ENCODE measurements at regions not wholly inside any gene's neighbourhood (a gene's known extent, or its start where the extent isn't known, plus 50 kb on each side); places are given as distances from the start of the nearest gene placed in this dataset.
"Not testable (repeated sequence)": the region's sequence is repeated elsewhere in the genome, so short reads cannot be mapped to it uniquely, and the experiment has no call there.

DNA sequence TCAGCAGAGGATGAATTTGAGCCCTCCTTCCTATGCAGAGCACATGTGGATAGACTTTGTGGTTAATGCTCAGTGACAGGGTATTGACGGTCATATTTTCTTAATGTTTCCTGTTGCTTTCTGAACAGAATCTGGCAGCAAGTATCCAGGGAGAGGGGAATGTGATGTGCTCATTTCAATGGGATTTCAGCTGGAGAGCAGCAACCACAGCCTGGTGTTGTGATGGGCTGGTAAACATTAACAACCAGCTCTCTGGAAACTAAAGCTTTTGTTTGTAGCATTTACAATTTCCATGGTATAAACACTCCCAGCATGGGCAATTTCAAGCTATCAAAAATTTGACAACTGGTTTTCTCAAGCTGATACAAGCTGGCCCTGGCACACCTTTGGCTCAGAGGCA is 215.9 kb downstream of the SH2D4B start:
- no peak for DNase-seq

DNA sequence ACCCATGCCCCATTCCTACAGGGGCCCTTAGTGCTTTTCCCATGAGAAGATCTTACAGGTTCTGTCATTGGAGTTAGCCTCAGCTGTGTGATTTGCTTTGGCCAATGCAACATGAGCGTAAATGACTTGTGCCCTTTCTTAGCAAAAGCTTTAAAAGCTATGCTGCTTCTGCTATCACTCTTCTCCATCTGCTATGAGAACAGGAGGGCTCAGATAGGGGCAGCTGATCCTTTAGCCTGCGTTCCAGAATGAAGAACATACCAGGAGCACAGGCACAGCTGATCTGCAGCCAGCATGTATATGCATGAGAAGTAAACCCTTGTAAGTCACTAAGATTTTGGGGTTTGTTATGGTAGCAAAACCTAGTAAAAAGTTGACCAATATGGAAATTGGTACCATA is 218.2 kb downstream of the SH2D4B start:
- DNase-seq: no peak

DNA sequence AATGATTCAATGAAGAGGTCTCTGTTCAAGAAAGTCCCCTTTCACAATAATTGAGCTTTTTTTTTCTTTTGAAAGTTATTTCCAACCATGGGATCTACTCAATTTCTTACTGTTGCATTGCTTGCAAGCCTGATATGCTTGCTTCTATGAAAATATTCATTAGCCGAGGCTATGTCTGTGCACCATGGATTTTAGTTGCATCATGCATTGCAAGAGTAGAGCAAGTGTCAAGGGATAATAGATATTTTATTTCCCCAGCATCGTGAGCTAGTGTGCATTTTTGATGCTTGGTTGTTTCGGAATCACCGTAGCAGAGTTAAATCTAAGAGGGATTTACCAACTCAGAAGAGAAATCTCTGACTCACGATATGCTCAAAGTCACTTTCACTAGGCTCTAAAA is 222.0 kb downstream of the SH2D4B start:
- no peak for DNase-seq

DNA sequence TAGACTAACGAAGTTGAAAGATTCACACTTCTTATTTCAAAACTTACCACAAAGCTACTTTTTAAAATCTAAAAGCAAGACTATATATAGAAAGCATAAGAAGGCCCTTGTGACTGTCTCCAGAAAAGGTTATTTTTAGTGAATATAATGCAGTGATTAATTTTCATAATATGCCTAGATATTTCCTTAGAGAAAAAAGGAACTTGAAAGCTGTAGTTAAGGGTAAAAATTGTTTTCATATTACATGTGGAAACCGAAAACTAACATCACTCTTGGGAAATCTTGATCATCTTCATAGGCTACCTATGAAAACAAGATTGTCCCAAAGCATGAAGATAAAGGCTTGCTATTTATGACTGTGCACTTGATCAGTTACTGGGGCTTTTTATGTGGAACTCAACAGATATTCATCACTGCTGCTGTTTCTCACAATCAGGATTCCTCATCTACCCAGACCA is 223.2 kb downstream of the SH2D4B start:
- DNase-seq: no peak

DNA sequence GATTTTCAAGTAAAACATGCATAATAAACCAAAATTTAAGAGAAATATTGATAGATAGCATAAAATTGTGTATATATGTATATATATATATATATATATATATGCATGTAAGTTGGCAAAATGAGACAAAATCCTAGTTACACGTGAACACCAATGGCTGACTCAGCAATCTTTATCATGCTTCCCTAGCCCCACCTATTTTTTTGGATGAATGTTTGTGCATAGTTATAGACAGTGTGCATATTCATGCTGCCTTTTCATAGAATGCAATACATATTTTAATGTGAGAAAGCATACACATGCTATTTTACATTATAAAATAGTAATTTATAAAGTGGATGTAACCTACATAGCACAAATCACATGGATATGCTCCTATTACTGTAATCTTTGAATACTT is 230.3 kb downstream of the SH2D4B start:
- DNase-seq: no peak

DNA sequence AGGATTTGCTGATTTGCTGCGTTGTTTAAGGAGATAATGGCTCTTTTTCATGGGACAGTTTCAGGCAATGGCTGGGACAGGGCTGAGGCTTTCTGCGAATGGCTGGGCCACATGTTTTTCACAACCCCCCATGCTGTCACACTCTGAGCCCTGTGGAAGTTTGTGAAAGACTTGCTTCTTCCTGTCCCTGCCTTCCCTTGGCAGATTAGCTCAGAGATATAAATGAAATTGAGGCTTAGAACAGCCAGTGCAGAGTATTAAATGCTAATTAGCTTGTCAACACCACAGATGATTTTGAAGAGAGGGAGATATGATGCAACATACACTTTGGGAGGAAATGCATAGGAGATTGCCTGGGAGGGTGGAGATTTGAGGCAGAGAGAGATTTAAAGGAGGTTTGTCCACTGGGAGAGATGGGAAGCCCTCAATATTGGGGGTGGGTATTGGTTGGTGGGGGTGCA is 232.0 kb downstream of the SH2D4B start:
- no peak for DNase-seq

DNA sequence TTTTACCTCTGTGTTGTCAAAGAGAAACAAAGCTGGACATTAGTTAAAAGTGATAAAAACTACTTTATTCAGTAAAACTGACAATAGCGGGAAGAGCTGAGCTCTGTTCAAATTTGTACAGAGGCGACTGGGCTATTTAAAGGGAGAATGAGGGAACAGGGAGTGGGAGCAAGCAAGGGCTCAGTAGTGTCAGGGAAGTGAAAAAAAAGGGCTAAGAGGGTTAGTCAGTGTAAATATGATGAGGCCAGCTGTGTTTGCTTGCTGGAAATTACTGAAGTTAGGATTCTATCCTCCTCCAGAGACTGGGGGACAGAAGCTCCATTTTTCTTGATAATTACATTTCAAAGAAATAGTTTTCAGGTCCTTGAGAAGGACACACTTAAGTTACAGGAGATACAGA is 232.5 kb downstream of the SH2D4B start:
- DNase-seq: no peak

DNA sequence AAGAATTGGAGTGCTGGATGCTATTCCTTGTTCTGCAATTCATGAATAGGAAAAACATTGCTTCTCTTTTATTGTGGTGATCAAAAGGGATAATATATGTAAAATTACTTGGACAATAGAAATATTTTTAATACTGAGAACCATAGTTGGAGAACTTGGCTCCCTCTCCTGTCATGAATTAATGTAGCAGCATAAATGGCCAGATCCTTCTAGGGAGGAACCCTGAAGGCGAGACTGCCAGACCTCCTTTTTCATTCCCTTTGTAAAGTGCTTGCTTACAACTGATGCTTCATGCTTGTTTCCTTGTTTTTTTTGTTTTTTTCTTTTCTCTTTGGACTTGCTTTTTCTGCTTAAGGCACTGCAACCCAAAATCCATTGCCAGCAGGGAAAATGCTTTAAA is 233.6 kb downstream of the SH2D4B start:
- no peak for DNase-seq

DNA sequence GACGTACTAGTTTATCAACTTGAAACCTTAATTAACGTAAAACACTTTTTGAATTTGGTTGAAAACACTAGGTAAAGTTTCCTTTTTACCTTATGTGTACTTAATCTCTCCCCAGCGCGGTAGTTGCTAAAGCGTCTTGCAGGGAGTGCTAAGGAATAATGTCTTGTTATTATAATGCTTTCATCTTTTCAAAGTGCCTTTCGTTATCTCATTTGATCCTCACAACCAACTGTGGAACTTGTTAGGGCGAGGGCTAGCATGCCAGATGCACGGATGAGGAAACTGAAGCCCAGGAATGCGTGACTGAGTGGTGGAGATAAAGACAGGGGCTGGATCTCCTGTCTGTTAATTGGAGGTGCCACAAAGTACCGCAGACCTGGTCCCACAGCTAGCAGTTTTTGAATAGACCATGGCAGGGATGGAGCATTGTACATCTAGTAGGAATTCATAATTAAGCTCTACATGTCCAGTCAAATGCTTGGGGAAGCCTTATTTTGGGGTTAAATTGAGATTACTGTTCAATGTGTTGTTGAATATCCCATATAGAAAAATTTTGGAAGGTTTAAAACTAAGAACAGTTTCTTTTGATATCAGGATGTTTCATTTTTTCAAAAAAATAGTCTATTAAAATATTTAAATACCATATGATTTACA is 234.3 kb downstream of the SH2D4B start:
- no peak for DNase-seq

DNA sequence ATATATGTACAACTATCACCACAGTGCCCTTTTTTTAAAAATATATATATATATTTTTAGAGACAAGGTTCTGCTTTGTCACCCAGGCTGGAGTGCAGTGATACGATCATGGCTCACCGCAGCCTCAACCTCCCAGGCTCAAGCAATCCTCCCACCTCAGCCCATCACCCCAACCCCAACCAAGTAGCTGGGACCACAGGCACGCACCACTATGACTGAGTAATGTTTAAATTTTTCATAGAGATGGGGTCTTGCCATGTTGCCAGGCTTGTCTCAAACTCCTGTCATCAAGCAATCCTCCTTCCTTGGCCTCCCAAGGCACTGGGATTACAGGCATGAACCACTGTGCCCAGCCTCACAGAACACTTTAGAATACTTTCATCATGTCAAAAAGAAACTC is 234.9 kb downstream of the SH2D4B start:
- DNase-seq: no peak

DNA sequence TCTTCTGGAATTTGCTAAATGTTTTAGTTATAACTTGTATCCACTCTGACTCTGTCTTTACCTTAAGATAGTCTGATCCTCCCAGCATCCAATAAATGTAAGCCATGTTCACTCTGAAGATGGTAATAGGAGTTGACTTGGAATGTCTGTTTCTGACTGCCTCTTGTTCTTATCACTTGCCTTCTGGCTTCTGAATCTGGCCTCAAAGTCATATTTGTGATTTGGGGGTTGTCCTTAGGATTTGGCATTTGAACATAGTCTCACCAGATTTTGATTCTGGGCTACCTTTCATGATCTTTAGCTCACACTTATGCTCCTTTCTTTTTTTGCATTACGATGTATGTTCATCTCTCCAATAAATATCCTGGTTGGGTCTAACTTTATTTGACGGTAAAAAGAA is 247.0 kb downstream of the SH2D4B start:
- no peak for DNase-seq

DNA sequence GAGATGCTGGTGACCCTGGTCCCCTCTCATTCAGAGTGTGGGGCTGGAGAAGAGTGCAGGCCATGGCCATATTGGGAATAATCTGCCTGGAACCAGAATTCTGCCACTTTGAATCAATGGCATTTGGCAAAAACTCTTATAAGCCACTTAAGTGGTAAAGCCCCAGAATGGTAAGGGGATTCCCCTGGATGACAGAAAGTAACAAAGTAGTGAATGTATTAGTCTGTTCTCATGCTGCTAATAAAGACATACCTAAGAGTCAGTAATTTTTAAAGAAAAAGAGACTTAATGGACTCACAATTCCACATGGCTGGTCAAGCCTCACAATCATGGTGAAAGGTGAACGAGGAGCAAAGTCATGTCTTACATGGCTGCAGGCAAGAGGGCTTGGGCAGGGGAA is 248.6 kb downstream of the SH2D4B start:
- no peak for DNase-seq

DNA sequence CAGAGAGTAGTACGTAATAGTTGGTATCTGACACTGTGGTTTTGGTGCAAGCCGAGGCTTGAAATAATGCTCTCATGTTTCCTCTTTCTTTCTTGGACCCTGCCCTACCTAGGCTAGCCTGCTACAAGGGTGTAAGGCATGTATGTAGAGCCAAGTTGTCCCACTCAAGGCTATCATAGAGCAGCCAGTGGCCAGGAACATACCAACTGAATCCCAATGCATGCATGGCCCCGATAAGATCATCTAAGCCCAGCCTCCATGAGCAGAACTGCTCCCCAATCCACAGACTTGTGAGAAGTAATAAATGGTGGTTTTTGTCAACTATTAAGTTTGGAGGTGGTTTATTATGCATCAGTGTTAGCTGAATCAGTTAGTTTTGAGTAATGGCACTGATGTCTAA is 250.2 kb downstream of the SH2D4B start:
- no peak for DNase-seq

DNA sequence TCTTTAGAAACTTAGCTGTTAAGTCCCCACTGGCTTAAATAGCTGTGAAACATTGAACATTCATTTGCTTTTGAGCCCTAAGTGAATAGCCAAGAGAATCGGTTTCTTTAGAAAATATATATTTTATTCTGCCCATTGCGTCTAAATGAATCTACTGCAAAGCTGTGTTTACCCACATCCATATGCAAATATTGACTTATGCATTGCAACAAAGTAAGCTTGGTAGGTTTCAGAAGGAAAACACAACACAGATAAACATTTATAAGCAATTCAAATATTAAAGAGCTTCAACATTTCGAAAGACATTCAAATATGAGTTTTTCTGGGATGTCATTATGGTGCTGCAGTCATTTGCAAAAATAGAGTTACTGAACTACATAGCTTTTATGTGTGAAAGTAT is 257.3 kb downstream of the SH2D4B start:
- no peak for DNase-seq

DNA sequence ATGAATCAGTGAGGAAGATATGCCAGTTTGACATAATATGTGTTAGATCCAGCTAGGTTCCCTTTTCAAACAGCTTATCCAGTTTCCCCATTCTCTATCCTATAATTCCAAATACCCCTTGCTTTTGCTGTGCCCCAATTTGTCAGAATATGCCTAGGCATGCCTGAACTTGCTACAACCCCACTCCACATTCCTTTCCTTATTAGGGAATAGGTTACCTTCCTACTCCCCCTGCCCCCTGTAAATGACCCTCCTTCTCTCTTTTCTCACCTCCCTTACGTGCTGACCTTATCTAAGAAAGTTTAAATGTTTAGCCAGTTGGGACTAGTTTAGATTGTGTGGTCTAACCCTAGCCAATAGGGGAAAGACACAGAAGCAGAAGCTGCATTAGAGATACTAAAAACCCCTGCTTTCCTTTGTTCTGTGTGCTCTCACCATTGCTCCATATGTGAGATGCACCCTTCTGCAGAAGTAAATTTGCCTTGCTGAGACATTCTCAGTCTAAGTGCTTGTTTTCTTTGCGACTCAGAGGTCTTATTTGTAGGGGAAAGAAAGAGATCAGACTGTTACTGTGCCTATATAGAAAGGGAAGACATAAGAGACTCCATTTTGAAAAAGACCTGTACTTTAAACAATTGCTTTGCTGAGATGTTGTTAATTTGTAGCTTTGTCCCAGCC is 267.8 kb downstream of the SH2D4B start:
- no peak for DNase-seq

DNA sequence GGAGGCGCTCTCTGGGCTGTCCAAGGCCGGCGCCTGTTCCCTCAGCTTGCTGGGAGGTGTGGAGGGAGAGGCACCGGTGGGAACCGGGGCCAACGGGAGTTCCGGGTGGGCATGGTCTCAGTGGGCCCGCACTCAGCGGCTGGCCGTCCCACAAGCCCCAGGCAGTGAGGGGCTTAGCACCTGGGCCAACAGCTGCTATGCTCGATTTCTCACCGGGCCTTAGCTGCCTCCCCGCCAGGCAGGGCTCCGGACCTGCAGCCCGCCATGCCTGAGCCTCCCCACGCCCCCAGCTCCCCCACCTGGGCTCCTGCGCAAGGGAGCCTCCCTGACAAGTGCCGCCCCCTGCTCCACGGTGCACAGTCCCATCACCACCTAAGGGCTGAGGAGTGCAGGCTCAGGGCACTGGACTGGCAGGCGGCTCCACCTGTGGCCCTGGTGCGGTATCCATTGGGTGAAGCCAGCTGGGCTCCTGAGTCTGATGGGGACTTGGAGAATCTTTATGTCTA is 276.5 kb downstream of the SH2D4B start:
- no peak for DNase-seq

DNA sequence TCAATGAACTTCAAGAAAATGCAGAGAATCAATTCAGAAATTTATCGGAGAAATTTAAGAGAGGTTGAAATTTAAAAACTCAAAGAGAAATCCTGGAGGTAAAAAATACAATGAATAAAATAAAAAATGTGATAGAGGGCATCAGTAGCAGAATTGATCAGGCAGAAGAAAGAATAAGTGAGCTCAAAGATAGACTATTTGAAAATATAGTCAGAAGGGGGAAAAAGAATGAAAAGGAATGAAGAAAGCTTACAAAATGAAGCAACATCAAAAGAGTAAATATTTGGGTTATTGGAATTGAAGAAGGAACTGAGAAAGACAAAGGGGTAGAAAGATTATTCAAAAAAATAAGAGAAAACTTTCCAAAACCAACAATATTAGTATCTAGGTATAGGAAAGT is 291.4 kb downstream of the SH2D4B start:
- no peak for DNase-seq

DNA sequence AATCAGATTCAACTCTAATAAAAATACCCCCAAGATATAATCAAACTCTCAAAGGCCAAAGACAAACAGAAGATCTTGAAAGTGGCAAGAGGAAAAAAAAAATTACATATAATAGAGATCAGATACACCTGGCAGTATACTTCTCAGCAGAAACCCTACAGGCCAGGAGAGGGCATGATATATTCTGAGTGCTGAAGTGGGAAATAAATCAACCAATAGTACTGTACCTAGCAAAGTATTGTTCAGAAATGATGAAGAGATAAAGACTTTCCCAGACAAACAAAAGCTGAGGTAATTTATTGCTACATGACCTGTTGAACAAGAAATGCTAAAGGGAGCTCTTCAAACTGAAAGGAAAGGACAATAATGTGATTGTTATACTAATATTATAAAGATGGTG is 291.9 kb downstream of the SH2D4B start:
- no peak for DNase-seq

DNA sequence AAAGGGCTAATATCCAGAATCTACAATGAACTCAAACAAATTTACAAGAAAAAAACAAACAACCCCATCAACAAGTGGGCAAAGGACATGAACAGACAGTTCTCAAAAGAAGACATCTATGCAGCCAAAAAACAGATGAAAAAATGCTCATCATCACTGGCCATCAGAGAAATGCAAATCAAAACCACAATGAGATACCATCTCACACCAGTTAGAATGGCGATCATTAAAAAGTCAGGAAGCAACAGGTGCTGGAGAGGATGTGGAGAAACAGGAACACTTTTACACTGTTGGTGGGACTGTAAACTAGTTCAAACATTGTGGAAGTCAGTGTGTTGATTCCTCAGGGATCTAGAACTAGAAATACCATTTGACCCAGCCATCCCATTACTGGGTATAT is 295.0 kb downstream of the SH2D4B start:
- not testable (repeated sequence) for DNase-seq

DNA sequence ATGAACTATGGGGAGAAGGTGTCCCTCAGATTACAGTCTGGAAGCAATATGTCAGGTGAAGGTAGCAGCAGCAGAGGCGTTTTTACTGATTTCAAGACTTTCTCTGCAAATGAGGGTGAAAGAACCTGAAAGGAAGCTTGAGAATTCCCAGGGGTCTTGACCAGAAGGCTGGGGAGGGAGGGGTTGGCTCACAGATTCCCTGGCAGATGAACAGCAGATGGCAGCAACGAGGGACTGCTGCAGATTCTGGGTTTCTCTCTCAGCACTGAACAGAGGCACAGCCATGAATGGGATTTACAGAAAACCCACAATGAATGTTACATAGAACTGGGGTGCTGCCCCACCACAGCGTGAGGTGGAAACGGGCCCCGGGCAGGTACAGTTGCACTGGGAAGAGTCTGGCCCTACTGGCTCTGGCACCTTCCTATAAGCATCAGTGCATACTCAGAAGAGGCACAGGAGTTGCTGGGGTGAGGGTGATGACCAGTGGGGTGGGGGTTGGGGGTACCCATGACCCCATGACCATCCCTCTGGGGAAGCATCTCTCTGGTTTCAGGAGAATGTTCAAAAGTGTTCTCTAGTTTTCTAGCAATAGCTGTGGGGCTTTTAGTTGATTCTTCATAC is 317.8 kb downstream of the SH2D4B start:
- no peak for DNase-seq

DNA sequence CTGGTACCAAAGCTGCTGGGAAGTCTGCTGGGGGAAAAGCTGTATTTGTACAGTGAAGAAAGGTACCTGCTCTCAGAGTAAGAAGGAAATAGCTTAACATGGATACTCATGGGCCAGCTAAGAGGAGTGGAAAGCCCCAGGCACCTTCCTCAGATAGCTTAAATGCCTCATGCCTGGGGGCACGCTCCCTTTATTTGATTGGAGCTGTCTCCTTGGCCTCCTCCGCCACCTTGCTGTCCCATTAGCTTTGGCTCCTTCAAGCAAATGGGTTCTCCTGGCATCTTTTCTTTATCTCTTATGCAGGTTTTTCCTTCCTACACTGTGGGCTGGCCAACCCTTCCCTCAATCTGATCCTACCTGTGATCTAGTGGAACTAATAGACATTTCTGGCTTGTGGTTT is 318.5 kb downstream of the SH2D4B start:
- DNase-seq: no peak

DNA sequence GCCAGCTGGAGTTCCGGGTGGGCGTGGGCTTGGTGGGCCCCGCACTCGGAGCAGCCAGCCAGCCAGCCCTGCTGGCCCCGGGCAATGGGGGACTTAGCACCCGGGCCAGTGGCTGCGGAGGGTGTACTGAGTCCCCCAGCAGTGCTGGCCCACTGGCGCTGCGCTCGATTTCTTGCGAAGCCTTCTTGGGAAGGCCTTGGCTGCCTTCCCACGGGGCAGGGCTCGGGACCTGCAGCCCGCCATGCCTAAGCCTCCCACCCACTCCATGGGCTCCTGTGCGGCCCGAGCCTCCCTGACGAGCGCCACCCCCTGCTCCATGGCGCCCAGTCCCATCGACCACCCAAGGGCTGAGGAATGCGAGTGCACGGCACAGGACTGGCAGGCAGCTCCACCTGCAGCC is 321.6 kb downstream of the SH2D4B start:
- DNase-seq: not testable (repeated sequence)

DNA sequence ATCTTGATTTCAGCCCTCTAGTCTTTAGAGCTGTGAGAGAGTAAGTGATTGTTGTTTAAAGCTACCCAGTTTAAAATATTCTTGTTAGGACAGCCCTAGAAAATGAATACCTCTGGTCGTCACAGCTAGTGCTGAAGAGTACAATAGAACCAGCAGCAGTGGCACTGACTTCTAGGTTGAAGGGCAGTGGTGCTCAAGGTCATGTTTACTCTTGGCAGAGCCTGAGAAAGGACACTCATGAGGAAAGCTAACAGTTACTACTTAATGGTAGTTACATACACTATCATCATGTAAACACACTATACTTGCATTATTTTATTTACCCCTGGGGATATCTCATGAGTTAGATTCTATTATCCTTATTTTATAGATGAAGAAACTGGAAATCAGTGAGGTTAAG is 323.0 kb downstream of the SH2D4B start:
- DNase-seq: no peak

DNA sequence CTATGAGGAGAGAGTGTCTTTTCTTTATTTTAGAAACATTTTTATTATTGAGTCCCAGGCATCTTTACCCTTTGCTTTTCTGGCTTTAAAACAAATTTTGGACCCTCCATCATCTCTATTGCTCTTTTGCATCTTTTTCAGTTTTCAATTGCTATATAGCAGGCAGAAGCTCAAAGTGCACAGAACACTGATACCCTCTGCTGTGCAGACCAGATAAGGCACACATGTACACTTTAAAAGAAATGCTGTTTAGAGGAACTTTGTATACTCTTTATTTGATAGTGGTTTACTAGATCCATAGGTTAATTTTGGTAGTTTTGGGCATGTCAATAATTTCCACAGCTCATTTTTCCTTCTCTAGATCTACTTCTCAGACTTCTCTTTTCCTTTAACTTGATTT is 324.2 kb downstream of the SH2D4B start:
- no peak for DNase-seq
